AG04449 (cell line): ENCODE measurements at regions not wholly inside any gene's neighbourhood (a gene's known extent, or its start where the extent isn't known, plus 50 kb on each side); places are given as distances from the start of the nearest gene placed in this dataset.

Experiments used
- CTCF ChIA-PET: fragments of 350-600 bp; formaldehyde crosslinking; extraction: SDS; loops from one replicate; lab custom pipeline; 2021; ENCODE audit warnings: antibody characterized with exemption; lab: Yijun Ruan, JAX
- POLR2A ChIA-PET: fragments of 400-600, 350-600 bp; formaldehyde crosslinking; extraction: SDS; loops from one replicate; lab custom pipeline; 2020; ENCODE audit warnings: antibody characterized with exemption, inconsistent platforms; lab: Yijun Ruan, JAX
- DNase-seq: peaks from one replicate; pipeline ENCODE4 v3.0.0-alpha.2; 2010; ENCODE audit warnings: low read depth, low spot score
- H3K4me3 ChIP-seq: 2 replicates; pipeline ENCODE4 v1.5.1; 2011; ENCODE audit warnings: low read depth, mild to moderate bottlenecking, control low read depth, low read length
- TF ChIP-seq, protein P1 (sequence below): IDR thresholded peaks from one replicate; pipeline ENCODE4 v1.5.1; 2011; ENCODE audit warnings: mild to moderate bottlenecking, moderate library complexity, low read length, control low read depth, inconsistent platforms; ENCODE audit not compliant: insufficient read depth; ENCODE audit errors: missing control alignments

GRCh38 chr21:15277466-15277865 is 212.7 kb upstream of the NRIP1 start:
- DNase-seq: no peak
- TF ChIP-seq, protein P1, sequence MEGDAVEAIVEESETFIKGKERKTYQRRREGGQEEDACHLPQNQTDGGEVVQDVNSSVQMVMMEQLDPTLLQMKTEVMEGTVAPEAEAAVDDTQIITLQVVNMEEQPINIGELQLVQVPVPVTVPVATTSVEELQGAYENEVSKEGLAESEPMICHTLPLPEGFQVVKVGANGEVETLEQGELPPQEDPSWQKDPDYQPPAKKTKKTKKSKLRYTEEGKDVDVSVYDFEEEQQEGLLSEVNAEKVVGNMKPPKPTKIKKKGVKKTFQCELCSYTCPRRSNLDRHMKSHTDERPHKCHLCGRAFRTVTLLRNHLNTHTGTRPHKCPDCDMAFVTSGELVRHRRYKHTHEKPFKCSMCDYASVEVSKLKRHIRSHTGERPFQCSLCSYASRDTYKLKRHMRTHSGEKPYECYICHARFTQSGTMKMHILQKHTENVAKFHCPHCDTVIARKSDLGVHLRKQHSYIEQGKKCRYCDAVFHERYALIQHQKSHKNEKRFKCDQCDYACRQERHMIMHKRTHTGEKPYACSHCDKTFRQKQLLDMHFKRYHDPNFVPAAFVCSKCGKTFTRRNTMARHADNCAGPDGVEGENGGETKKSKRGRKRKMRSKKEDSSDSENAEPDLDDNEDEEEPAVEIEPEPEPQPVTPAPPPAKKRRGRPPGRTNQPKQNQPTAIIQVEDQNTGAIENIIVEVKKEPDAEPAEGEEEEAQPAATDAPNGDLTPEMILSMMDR: no peak
- no peak overlapping the region for H3K4me3 ChIP-seq
- ChIA-PET CTCF (no interaction called here), POLR2A (no interaction called here)

DNA sequence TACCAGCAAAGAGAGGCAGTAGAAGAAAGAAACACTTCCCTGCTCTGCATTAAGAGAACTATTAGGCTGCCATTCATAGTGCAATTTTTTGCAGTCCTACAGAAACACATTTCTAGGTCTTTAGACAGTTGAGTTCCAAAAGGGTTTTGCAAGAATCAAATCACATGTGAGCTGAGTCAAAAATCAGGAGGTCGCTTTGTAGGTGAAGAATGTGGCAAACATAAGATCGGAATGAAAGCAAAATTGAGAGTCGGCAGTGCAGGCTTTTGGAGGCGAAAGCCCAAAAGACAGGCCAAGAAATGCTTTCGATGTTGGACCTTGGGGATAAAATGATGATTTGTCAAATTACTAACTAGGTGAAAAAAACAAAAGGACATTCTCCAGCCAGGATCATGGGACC is 213.5 kb upstream of the NRIP1 start:
- H3K4me3 ChIP-seq: no peak overlapping the region
- no peak for DNase-seq
- CTCF ChIA-PET: no interaction called here
- TF ChIP-seq, protein P1: no peak
- POLR2A ChIA-PET: no interaction called here

DNA sequence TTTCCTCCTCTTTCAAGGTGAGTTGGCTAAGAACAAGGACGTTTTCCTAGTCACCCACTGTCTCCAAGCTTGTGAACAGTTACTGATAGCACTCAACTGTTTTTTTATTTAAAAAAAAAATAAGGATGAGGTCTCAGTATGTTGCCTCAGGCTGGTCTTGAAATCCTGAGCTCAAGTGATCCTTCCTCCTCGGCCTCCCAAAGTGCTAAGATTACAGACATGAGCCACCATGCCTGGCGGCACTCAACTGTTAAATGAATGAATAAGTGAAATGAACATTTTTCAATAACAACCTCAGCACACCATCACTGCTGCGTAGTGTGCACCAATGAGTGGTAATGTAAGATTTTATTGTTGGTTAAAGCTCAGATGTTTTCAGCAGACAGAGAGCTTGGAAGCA is 214.1 kb upstream of the NRIP1 start:
- no peak overlapping the region for H3K4me3 ChIP-seq
- no peak for DNase-seq
- CTCF ChIA-PET: no interaction called here
- TF ChIP-seq, protein P1: no peak
- POLR2A ChIA-PET: no interaction called here

- H3K4me3 ChIP-seq: no peak overlapping the region
- no peak for DNase-seq
- CTCF ChIA-PET: no interaction called here
- POLR2A ChIA-PET: no interaction called here
- TF ChIP-seq, protein P1: no peak
Measured at GRCh38 chr21:15279482-15279881, 214.7 kb upstream of the NRIP1 start.

DNA sequence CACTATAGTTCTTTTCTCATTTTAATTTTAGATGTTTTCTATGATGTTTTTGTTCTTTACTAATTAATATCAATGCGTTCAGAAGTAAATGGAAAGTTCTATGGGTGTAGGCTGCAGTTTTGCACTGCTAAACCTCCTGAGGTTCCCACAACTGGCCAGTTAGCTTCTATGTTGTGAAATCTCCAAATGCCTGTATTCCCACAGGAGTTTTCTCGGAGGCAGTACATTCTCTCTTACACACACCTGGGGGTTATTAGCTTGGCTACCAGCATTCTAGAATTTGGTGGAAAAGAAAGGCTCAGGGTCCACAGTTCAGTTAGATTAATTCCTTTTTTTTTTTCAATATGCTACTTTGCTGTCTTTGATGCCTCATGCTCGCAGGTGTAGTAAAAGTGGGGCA is 216.9 kb upstream of the NRIP1 start:
- no peak overlapping the region for H3K4me3 ChIP-seq
- TF ChIP-seq, protein P1: no peak
- ChIA-PET CTCF (no interaction called here), POLR2A (no interaction called here)
- DNase-seq: no peak

DNA sequence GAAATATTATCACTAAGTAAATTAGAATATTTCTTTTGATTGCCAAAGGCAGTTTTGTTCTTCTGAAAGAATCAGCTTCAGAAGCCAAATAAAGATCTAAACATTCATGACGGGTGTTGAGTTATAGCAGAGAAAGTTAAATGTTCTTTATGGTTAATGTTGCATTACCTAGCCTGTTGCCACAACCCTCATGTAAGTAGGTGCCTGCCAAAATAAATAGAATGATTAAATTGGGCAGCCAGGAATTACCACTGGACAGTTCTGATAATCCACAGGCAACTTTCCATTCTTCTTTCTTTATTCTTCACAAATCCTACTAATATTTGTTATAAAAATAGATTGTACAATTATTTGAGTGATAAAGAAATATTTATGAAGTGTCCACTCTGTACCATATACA is 217.9 kb upstream of the NRIP1 start:
- CTCF ChIA-PET: no interaction called here
- POLR2A ChIA-PET: no interaction called here
- no peak for DNase-seq
- no peak overlapping the region for H3K4me3 ChIP-seq
- TF ChIP-seq, protein P1: no peak
